Glomerular endothelial cell (primary cell): ENCODE measurements at regions not wholly inside any gene's neighbourhood (a gene's known extent, or its start where the extent isn't known, plus 50 kb on each side); places are given as distances from the start of the nearest gene placed in this dataset.

Source experiments
- DNase-seq: peaks from one replicate; pipeline ENCODE4 v3.0.0-alpha.2; 2011; ENCODE audit warnings: low read depth, low spot score; ENCODE audit errors: extremely low read depth

- DNase-seq = no peak
Observed at GRCh38 chr13:52975969-52976368, 52.6 kb upstream of the OLFM4 start.

- DNase-seq = no peak
Observed at GRCh38 chr13:52975161-52975560, 53.5 kb upstream of the OLFM4 start.

- DNase-seq = no peak
Observed at GRCh38 chr13:52974711-52975110, 53.9 kb upstream of the OLFM4 start.

GRCh38 chr13:52969373-52969772 is 59.2 kb upstream of the OLFM4 start:
- DNase-seq = no peak

- peak; percentile 9 for DNase-seq
Observed at GRCh38 chr13:52968074-52968700, 60.4 kb upstream of the OLFM4 start.

GRCh38 chr13:52961987-52962386 is 66.6 kb upstream of the OLFM4 start:
- no peak for DNase-seq

- DNase-seq = no peak
Observed at GRCh38 chr13:52961256-52961910, 67.2 kb upstream of the OLFM4 start.

GRCh38 chr13:52955472-52955874 is 73.1 kb upstream of the OLFM4 start:
- DNase-seq = no peak

GRCh38 chr13:52954838-52955237 is 73.8 kb upstream of the OLFM4 start:
- DNase-seq = no peak

GRCh38 chr13:52950436-52950956 is 78.1 kb upstream of the OLFM4 start:
- DNase-seq = no peak

GRCh38 chr13:52949742-52950141 is 78.9 kb upstream of the OLFM4 start:
- DNase-seq = no peak

GRCh38 chr13:52949044-52949443 is 79.6 kb upstream of the OLFM4 start:
- no peak for DNase-seq

- DNase-seq = no peak
Observed at GRCh38 chr13:52947921-52948373, 80.7 kb upstream of the OLFM4 start.

- DNase-seq = no peak
Observed at GRCh38 chr13:52945348-52945747, 83.3 kb upstream of the OLFM4 start.

GRCh38 chr13:52944697-52945096 is 83.9 kb upstream of the OLFM4 start:
- no peak for DNase-seq

- no peak for DNase-seq
Observed at GRCh38 chr13:52938065-52938464, 89.6 kb upstream of the PCDH8 start.

- DNase-seq = no peak
Observed at GRCh38 chr13:52936806-52937205, 88.4 kb upstream of the PCDH8 start.

GRCh38 chr13:52934258-52934657 is 85.8 kb upstream of the PCDH8 start:
- DNase-seq = no peak

GRCh38 chr13:52933547-52934210 is 85.2 kb upstream of the PCDH8 start:
- DNase-seq = no peak

- no peak for DNase-seq
Observed at GRCh38 chr13:52933099-52933498, 84.7 kb upstream of the PCDH8 start.

GRCh38 chr13:52932649-52933048 is 84.2 kb upstream of the PCDH8 start:
- DNase-seq = no peak
